GM19438 (cell line): ENCODE measurements at regions not wholly inside any gene's neighbourhood (a gene's known extent, or its start where the extent isn't known, plus 50 kb on each side); places are given as distances from the start of the nearest gene placed in this dataset.
"Not testable (repeated sequence)": the region's sequence is repeated elsewhere in the genome, so short reads cannot be mapped to it uniquely, and the experiment has no call there.

Experiments used
- ATAC-seq: cut with Tn5 transposase; IDR thresholded peaks from one replicate; pipeline ENCODE4 v1.9.1; 2021; ENCODE audit warnings: low read depth; ENCODE audit not compliant: unreplicated experiment

- ATAC-seq: not testable (repeated sequence)
Observed at GRCh38 chr1:218015106-218015505, 270.0 kb upstream of the RRP15 start.

DNA sequence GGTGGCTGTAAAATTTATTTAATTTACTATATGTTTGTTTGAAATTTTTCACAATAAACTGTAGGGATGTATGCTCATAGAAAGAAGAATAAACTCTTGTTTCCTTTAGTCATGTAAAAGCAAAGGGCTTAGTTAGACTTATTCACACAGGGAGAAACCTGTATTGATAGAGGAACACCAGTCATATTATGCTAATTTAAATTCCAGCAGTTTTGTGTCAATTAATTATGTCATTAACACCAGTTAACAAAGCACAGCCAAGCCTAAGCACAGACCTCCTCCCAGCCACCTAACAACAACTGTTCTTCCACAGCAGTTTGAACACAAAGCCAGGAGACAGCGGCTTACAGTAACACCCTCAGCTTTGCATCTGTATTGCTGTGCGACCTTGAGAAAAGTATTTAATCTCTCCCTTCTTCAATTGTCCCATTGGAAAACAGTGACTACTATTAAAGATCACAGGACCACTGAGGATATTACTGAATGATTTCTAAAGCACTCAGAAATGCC, 260.8 kb upstream of the RRP15 start:
- ATAC-seq: no peak

GRCh38 chr1:218025454-218025853, 259.6 kb upstream of the RRP15 start:
- no peak for ATAC-seq

DNA sequence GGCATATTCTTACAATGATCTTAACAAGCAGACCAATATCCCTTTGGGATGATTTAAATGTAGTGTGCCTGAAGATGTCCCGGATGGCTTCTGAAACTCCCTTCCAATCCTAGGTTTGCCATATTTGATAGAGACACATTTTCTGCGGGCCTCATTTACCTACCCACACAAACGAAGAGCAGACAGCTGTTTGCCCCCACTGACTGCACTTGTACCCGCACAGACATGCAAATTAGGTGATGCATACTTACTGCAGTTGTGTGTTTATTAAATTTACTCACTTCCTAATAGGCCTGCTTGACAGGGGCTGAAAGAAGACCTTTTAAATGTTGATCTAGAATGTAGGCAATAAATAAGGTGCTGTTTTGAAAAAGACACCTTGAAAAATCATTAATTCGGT, 257.9 kb upstream of the RRP15 start:
- ATAC-seq: no peak

DNA sequence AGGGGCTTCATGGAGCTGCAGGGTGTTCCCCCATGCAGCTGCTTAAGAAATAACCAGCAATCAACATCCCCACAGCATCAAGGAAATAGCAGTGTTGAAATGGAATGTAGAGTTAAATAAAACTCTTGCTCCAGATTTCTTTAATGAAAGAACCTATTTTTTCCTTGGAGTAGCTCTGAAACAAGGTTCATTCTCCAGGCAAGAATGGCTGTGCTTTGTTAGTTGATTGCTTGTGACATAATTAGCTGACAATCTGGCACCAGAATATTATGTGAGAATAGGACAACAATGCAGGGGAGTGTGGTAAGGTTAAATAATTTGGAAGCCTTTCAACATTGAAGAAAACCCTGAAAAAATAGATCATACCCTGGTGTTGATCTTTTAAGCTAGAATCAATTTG, 254.2 kb upstream of the RRP15 start:
- no peak for ATAC-seq

DNA sequence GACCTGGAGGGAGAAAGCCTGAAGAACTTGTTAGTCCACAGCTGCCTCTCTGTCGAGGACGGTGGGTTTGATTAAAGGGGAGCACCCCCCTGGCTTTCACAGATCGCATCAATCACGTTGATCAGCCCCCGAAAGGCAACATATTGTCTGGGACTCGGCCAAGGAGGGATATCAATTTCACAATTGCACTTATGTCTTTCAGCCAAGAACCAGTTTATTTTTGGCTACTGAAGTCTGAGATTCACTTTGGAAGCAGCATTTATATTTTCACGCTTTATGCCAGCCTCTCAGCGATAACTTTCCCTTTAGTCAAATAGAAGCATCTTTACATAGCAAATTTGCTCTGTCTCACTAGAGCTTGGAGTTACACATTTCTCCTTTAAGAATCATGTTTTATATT, 253.2 kb upstream of the RRP15 start:
- no peak for ATAC-seq

GRCh38 chr1:218034468-218034867, 250.6 kb upstream of the RRP15 start:
- ATAC-seq: no peak

DNA sequence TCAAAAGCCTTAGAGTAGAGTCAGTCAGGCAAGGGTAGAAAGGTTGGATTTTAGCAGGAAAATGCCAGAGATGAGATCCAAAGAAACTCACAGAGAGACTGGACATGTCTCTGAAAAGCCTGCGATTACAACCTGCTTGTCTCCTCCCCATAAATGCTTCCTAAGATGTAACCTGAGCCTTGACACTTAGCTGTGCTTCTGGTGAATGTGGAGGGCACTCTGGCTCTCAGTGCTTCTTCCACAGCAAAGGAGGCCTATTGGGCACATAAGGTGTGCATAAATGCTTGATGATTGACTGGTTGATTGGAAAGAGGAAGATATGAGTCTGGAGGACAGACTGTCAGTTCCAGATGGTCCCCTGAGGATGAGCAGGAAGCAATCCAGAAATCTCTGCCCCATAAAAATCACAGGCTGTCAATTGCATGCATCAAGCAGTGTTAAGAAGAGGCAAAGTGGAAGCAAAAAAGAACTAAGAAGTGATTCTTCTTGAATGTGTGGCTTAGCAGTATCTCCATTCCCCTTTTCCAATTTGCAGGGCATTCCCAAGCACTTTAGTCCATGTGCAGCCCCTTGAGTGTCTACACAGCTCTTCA, 236.2 kb upstream of the RRP15 start:
- ATAC-seq: no peak

DNA sequence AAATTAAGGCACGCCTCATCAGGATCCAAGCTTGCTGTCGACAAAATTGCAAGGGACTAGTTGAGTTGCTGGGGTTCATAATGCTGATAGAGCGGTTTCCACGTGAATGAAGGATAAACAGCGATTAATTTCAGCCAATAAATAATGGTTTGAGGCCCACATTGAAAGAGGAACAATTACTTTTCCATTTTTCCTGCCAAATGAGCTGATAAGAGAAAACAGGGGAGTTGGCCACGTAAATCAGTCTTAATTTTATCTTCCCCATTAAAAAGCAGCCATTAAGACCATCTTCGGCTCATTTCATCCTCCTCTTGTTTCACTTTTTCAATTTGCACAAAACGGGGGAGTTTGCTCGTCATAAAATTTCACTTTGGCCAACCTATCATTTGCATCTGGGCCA, 235.5 kb upstream of the RRP15 start:
- no peak for ATAC-seq

- ATAC-seq: no peak
Observed at GRCh38 chr1:218058730-218059129, 226.4 kb upstream of the RRP15 start.

- ATAC-seq: no peak
Observed at GRCh38 chr1:218064426-218064825, 220.7 kb upstream of the RRP15 start.

DNA sequence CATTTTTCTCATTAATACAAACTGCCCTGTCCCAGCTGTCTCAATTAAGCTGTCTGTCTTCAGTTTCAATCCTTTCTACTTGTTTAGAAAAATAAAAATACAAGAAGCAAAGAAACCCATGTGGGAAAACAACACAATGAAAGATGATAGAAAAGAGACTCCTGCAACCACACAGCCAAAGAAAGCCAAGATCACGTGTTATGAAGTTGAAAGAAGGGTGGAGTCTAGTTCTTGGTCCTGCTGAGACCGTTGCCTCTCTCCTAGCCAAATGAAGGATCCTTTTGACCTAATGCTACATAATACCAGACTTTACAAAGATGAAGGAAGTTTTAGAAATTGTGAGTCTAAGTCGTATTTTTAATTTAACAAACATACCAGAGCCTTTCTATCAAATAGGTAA, 218.8 kb upstream of the RRP15 start:
- no peak for ATAC-seq

DNA sequence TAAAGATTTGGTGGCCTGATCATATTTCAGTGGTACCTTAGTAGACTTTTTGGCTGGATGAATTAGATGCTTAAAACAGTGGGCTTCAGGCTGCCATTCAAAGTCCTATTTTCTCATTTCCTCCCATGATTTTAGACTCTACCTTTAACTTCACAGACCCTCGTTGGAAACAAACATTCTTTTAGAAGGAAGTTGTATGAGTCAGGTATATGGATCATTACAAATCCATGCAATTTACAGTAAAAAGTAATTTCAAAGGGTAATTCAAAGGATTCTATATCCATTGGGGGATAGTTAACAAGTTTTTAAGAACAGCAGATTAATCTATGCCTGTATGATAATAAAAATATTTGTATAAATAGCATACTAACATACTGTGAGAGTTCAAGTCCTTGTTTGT, 216.9 kb upstream of the RRP15 start:
- ATAC-seq: no peak

DNA sequence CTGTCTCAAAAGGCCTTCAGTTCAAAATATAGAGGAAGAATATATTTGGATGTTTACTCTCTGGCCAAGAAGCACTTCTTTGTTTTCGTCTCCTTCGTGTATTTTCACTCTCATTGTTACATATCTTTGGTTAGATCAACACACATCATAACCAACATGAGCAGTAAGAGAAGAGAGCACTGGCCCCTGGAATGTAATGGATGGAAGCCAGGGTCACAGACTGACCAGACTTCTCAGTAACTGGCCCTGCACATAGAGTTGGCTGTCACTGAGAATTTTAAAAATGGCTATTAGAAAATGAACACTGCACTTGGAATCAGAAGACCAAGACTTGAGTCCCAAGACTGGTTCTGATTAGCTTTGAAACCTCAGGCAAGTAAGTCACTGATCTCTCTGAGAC, 215.9 kb upstream of the RRP15 start:
- no peak for ATAC-seq

- ATAC-seq: no peak
Observed at GRCh38 chr1:218073062-218073461, 212.0 kb upstream of the RRP15 start.

DNA sequence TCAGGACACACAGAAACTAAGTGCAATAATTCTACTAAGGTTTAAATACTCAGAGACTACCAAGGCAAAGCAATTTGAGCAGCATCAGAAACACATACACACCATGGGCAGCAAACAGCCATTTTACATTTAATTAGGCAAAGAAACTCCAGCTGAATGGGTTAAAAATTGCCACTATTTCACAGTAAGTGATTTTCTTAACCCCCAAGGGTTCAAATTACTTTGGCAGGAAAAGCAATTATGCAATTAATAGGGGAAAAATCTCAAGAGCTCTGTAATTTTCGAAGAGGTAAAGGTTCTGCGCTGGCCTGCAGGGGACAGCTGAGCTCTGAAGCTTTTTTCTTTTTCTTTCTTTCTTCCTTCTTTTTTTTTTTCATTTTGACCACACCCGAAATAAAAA, 206.2 kb upstream of the RRP15 start:
- ATAC-seq: no peak

- no peak for ATAC-seq
Observed at GRCh38 chr1:218079347-218079746, 205.7 kb upstream of the RRP15 start.

DNA sequence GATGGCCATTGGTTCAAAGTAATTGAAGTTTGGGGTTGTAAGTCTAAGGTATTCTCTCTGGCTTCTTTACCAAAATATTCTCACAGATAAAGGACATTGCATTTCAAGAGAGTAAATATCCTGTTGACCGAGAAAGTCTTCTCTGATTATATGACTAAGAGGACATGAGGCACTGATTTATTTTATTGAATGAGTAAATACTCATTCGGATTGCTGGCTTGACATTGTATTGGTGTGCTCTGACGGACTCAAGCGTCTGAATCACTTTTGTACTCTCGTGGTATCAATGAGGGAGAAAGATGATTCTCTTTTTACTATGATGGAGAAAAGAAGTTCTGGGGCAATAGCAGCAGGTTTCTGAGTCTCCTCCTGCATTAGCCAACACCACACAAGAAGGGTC, 205.3 kb upstream of the RRP15 start:
- ATAC-seq: no peak

- no peak for ATAC-seq
Observed at GRCh38 chr1:218080863-218081262, 204.2 kb upstream of the RRP15 start.

GRCh38 chr1:218081358-218081757, 203.7 kb upstream of the RRP15 start:
- no peak for ATAC-seq

DNA sequence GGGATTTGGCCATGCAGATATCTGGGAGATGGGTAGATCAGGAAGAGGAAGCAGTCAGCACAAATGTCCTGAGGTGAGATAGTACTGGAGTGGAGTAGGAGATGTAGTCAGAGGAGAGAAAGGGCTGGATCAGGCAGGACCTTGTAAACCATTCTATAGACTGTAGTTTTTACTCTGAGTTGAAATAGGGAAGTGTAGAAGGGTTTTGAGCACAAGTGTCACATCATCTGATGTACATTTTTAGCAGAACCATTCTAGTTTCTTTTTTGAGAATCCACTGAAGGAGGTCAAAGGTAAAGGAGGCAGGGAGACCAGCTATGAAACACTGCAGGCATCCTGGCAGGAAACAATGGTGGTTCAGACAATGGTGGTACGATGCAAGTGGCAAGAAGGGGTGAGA, 194.6 kb upstream of the RRP15 start:
- no peak for ATAC-seq

DNA sequence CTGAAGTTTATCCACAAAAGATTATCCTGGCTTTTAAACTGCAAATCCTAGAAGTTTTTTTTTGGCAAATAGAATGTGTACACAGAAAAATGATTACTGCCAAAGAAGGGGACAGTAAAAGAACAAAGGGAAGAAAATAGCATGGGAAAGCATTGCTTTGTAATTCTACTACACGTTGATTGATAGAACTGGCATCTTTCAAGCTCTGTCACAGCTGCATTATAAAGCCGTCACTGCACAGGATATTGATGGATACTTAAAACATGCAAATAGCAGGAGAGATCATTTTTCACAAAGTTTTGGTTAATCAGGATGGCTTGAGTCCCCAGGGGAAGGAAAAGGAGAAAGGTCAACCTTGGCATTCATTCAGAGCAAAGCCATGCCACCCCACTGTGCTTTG, 183.7 kb upstream of the RRP15 start:
- ATAC-seq: no peak

DNA sequence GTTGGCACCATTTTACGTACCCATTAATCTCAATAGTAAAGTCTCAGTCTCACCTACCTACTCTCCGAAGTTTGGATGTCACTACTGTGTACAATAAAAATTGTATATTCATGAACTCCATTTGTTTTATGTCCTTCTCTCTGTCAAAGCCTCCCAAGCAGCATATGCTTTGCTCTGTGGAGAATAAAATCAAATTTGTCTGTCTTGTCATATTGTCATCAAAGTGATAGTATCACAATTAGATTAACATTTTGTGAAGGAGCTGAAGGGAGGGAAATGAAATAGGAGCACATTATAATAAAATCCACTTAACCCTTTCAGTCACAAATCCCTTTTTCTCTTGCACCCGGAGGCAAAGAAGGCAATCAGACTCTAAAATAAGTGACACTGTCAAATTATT, 177.1 kb upstream of the RRP15 start:
- ATAC-seq: no peak
